GM18505 (cell line): ENCODE measurements at regions not wholly inside any gene's neighbourhood (a gene's known extent, or its start where the extent isn't known, plus 50 kb on each side); places are given as distances from the start of the nearest gene placed in this dataset.

ENCODE experiments used
- ATAC-seq: cut with Tn5 transposase; IDR thresholded peaks from one replicate; pipeline ENCODE4 v1.9.1; 2021; ENCODE audit not compliant: unreplicated experiment
- POLR2A ChIP-seq: IDR thresholded peaks from 4 replicates; pipeline ENCODE4 v1.6.1; 2011; ENCODE audit warnings: borderline replicate concordance; ENCODE audit not compliant: insufficient read depth, insufficient read length; ENCODE audit errors: extremely low read depth

- TF ChIP-seq POLR2A: no peak
- ATAC-seq: no peak
Observed at GRCh38 chr12:116430911-116431565, 128.1 kb upstream of the MAP1LC3B2 start.

GRCh38 chr12:116431677-116432300, 127.4 kb upstream of the MAP1LC3B2 start:
- no peak for TF ChIP-seq POLR2A
- ATAC-seq: no peak

GRCh38 chr12:116432314-116432750, 126.8 kb upstream of the MAP1LC3B2 start:
- TF ChIP-seq POLR2A: no peak
- ATAC-seq: no peak

- no peak for ATAC-seq
- no peak for TF ChIP-seq POLR2A
Observed at GRCh38 chr12:116433249-116433648, 125.9 kb upstream of the MAP1LC3B2 start.

- no peak for TF ChIP-seq POLR2A
- ATAC-seq: no peak
Observed at GRCh38 chr12:116434155-116435011, 124.8 kb upstream of the MAP1LC3B2 start.

- ATAC-seq: no peak
- TF ChIP-seq POLR2A: no peak
Observed at GRCh38 chr12:116435984-116436383, 123.2 kb upstream of the MAP1LC3B2 start.

GRCh38 chr12:116436561-116437249, 122.5 kb upstream of the MAP1LC3B2 start:
- ATAC-seq: no peak
- no peak for TF ChIP-seq POLR2A

- no peak for ATAC-seq
Observed at GRCh38 chr12:116441292-116441691, 117.9 kb upstream of the MAP1LC3B2 start.

GRCh38 chr12:116442304-116442703, 116.9 kb upstream of the MAP1LC3B2 start:
- no peak for ATAC-seq
- no peak for TF ChIP-seq POLR2A

More at GRCh38 chr12:116441292-116441691, 117.9 kb upstream of the MAP1LC3B2 start:
- no peak for TF ChIP-seq POLR2A

GRCh38 chr12:116442946-116443345, 116.2 kb upstream of the MAP1LC3B2 start:
- ATAC-seq: no peak
- TF ChIP-seq POLR2A: no peak

GRCh38 chr12:116443821-116444589, 115.2 kb upstream of the MAP1LC3B2 start:
- TF ChIP-seq POLR2A: no peak
- ATAC-seq: no peak

- ATAC-seq: no peak
- no peak for TF ChIP-seq POLR2A
Observed at GRCh38 chr12:116444590-116444943, 114.6 kb upstream of the MAP1LC3B2 start.
